ENCODE measurements at regions not wholly inside any gene's neighbourhood (a gene's known extent, or its start where the extent isn't known, plus 50 kb on each side); places are given as distances from the start of the nearest gene placed in this dataset.
A peak's percentile ranks its signal among the peaks of the same experiment; 100 is the strongest.

DNA sequence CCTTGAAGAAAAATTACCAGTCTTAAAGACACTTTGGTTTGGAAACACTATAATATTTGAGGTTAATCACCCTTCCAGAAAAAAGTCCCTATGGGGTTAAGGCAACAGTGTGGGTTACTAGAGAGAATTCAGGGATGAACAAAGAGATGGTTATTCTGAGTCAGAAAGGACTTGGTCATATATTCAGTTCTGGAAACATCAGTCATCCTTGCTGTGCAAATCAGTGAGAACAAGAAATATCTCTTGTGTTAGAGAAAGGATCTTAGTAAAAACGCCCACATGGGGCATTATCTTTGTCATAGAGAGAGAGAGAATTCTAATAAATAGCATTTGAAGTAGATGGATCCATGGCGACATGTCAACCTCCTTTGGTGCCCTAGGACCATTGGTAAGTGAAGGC lies 59.4 kb upstream of the E2F7 start:
- Histone ChIP-seq H3K27ac (ENCODE audit: low read length) (no peak overlapping the region), H3K27me3 (ENCODE audit: control insufficient read depth, insufficient read depth, low read length) (no peaks in the 10 kb centered on the region), H3K9me3 (ENCODE audit: control insufficient read depth, insufficient read depth, low read depth, low read length) (peaks cover 7% of the 10 kb centered on the region; the same call in 1 of the 2 replicates), H3K4me3 (ENCODE audit: low read depth in 2 of 2, low read length in 2 of 2) (no peak overlapping the region), H3K36me3 (ENCODE audit: control insufficient read depth, insufficient read depth, low read length) (no peaks in the 10 kb centered on the region), H3K4me1 (ENCODE audit: control insufficient read depth, insufficient read depth, low read length) (no peaks in the 10 kb centered on the region)
- TF ChIP-seq, protein P1, sequence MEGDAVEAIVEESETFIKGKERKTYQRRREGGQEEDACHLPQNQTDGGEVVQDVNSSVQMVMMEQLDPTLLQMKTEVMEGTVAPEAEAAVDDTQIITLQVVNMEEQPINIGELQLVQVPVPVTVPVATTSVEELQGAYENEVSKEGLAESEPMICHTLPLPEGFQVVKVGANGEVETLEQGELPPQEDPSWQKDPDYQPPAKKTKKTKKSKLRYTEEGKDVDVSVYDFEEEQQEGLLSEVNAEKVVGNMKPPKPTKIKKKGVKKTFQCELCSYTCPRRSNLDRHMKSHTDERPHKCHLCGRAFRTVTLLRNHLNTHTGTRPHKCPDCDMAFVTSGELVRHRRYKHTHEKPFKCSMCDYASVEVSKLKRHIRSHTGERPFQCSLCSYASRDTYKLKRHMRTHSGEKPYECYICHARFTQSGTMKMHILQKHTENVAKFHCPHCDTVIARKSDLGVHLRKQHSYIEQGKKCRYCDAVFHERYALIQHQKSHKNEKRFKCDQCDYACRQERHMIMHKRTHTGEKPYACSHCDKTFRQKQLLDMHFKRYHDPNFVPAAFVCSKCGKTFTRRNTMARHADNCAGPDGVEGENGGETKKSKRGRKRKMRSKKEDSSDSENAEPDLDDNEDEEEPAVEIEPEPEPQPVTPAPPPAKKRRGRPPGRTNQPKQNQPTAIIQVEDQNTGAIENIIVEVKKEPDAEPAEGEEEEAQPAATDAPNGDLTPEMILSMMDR (IDR thresholded peaks at IDR 0.05): no peak
- no peak for TF ChIP-seq SIN3A (IDR thresholded peaks at IDR 0.05; ENCODE audit: borderline replicate concordance, insufficient read depth, low read depth, low read length)
- TF ChIP-seq POLR2AphosphoS5 (IDR thresholded peaks at IDR 0.05; ENCODE audit: low read depth, low read length): no peak
- TF ChIP-seq, protein P2, sequence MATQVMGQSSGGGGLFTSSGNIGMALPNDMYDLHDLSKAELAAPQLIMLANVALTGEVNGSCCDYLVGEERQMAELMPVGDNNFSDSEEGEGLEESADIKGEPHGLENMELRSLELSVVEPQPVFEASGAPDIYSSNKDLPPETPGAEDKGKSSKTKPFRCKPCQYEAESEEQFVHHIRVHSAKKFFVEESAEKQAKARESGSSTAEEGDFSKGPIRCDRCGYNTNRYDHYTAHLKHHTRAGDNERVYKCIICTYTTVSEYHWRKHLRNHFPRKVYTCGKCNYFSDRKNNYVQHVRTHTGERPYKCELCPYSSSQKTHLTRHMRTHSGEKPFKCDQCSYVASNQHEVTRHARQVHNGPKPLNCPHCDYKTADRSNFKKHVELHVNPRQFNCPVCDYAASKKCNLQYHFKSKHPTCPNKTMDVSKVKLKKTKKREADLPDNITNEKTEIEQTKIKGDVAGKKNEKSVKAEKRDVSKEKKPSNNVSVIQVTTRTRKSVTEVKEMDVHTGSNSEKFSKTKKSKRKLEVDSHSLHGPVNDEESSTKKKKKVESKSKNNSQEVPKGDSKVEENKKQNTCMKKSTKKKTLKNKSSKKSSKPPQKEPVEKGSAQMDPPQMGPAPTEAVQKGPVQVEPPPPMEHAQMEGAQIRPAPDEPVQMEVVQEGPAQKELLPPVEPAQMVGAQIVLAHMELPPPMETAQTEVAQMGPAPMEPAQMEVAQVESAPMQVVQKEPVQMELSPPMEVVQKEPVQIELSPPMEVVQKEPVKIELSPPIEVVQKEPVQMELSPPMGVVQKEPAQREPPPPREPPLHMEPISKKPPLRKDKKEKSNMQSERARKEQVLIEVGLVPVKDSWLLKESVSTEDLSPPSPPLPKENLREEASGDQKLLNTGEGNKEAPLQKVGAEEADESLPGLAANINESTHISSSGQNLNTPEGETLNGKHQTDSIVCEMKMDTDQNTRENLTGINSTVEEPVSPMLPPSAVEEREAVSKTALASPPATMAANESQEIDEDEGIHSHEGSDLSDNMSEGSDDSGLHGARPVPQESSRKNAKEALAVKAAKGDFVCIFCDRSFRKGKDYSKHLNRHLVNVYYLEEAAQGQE (IDR thresholded peaks at IDR 0.05; ENCODE audit: insufficient read depth in 1 of 2, low read depth in 2 of 2, low read length in 1 of 2): no peak
- TF ChIP-seq TCF7L2 (IDR thresholded peaks at IDR 0.05; ENCODE audit: low read depth, low read length): no peak
- POLR2A ChIA-PET: no interaction called here
- CTCF ChIA-PET: no interaction called here
- in situ Hi-C loops (cut with HindIII; ENCODE audit: low pct_unique_long_range_greater_than_20kb, low sequenced_read_pairs): no loop called here
- DNase-seq (ENCODE audit: low read depth, low spot score) (no peak), ATAC-seq (no peak)
- BruUV-seq (replicated peaks): no TSS peak
- intact Hi-C loops (cut with micrococcal nuclease; ENCODE audit: unreplicated experiment): no loop called here

DNA sequence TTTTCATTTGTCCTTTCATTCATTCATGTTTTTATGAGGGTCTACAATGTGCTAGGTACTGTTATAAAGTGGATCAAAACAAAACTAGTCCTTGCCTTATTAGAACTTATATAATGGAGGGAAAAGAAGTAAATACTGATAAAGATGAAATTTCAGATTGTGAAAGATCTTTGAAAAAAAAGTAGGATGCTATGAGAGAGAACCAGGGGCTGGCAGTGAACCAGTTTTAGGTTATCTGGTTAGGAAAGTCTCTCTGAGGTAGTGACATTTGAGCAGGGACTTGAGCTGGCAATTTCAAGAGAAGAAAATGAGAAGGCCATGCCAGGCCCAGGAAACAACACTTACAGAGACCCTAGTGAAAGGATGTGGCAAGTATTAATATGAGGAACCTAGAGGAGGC lies 57.3 kb upstream of the E2F7 start:
- no peak overlapping the region for H3K4me3 ChIP-seq (ENCODE audit: low read depth in 2 of 2, low read length in 2 of 2)
- in situ Hi-C loops (cut with HindIII; ENCODE audit: low pct_unique_long_range_greater_than_20kb, low sequenced_read_pairs) (no loop called here), intact Hi-C loops (cut with micrococcal nuclease; ENCODE audit: unreplicated experiment) (no loop called here)
- H3K4me1 ChIP-seq (ENCODE audit: control insufficient read depth, insufficient read depth, low read length): no peaks in the 10 kb centered on the region
- no peaks in the 10 kb centered on the region for H3K27me3 ChIP-seq (ENCODE audit: control insufficient read depth, insufficient read depth, low read length)
- ATAC-seq (no peak), DNase-seq (ENCODE audit: low read depth, low spot score) (no peak)
- no peaks in the 10 kb centered on the region for H3K36me3 ChIP-seq (ENCODE audit: control insufficient read depth, insufficient read depth, low read length)
- CTCF ChIA-PET: no interaction called here
- TF ChIP-seq SIN3A (IDR thresholded peaks at IDR 0.05; ENCODE audit: borderline replicate concordance, insufficient read depth, low read depth, low read length) (no peak), TCF7L2 (IDR thresholded peaks at IDR 0.05; ENCODE audit: low read depth, low read length) (no peak)
- peaks cover 7% of the 10 kb centered on the region; the same call in 1 of the 2 replicates for H3K9me3 ChIP-seq (ENCODE audit: control insufficient read depth, insufficient read depth, low read depth, low read length)
- no peak overlapping the region for H3K27ac ChIP-seq (ENCODE audit: low read length)
- POLR2A ChIA-PET: no interaction called here
- no TSS peak for BruUV-seq (replicated peaks)

DNA sequence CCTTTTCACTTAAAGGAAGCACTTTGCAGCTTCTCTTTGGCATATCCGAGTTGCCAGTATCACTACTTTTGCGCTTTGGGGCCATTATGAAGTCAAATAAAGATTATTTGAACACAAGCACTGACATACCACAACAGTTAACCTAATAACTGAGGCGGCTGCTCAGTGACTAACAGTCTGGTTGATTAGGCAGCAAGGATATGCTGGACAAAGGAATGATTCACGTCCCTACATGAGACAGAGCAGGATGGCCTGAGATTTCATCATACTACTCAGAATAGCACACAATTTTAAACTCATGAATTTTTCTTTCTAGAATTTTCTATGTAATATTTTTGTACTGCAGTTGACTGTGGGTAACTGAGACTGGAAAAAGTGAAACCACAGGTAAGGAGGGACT lies 56.9 kb upstream of the E2F7 start:
- intact Hi-C loops (cut with micrococcal nuclease; ENCODE audit: unreplicated experiment) (no loop called here), in situ Hi-C loops (cut with HindIII; ENCODE audit: low pct_unique_long_range_greater_than_20kb, low sequenced_read_pairs) (no loop called here)
- H3K4me3 ChIP-seq (ENCODE audit: low read depth in 2 of 2, low read length in 2 of 2): no peak overlapping the region
- TF ChIP-seq SIN3A (IDR thresholded peaks at IDR 0.05; ENCODE audit: borderline replicate concordance, insufficient read depth, low read depth, low read length) (no peak), TCF7L2 (IDR thresholded peaks at IDR 0.05; ENCODE audit: low read depth, low read length) (no peak), POLR2AphosphoS5 (IDR thresholded peaks at IDR 0.05; ENCODE audit: low read depth, low read length) (no peak)
- TF ChIP-seq, protein P1 (IDR thresholded peaks at IDR 0.05): no peak
- TF ChIP-seq, protein P2 (IDR thresholded peaks at IDR 0.05; ENCODE audit: insufficient read depth in 1 of 2, low read depth in 2 of 2, low read length in 1 of 2): no peak
- H3K4me1 ChIP-seq (ENCODE audit: control insufficient read depth, insufficient read depth, low read length): no peaks in the 10 kb centered on the region
- no peaks in the 10 kb centered on the region for H3K36me3 ChIP-seq (ENCODE audit: control insufficient read depth, insufficient read depth, low read length)
- POLR2A ChIA-PET: no interaction called here
- no peaks in the 10 kb centered on the region for H3K27me3 ChIP-seq (ENCODE audit: control insufficient read depth, insufficient read depth, low read length)
- peaks cover 7% of the 10 kb centered on the region; the same call in 1 of the 2 replicates for H3K9me3 ChIP-seq (ENCODE audit: control insufficient read depth, insufficient read depth, low read depth, low read length)
- no peak overlapping the region for H3K27ac ChIP-seq (ENCODE audit: low read length)
- peak; percentile 69 for DNase-seq (ENCODE audit: low read depth, low spot score)
- peak; percentile 81 for ATAC-seq
- CTCF ChIA-PET: no interaction called here
- BruUV-seq (replicated peaks): no TSS peak

Measured in Panc1 (cell line).